HG02840 (cell line): ENCODE measurements at regions not wholly inside any gene's neighbourhood (a gene's known extent, or its start where the extent isn't known, plus 50 kb on each side); places are given as distances from the start of the nearest gene placed in this dataset.

Source experiments
- ATAC-seq: cut with Tn5 transposase; IDR thresholded peaks from one replicate; pipeline ENCODE4 v1.9.1; 2021; ENCODE audit warnings: mild to moderate bottlenecking, moderate library complexity, moderate number of reproducible peaks; ENCODE audit not compliant: unreplicated experiment, low FRiP score

DNA sequence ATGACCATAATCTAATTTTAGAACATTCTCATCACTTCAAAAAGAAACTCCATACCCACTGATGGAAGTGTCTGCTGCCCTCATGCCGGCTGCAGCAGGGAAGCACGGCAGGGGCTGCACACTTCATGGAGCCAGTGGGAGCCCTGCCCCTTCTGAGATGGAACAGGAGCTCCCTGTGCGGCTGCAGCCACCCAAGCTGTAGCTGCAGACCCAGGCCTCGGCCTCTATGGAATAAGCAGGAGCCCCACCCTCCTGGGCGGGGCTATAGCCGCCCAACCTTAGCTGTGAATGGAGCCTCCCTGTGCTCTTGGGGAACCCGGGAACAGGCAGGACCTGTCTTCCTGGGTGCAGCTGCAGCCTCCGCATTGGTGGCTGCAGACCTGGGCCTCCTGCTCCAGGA, 128.5 kb downstream of the NUDT12 start:
- ATAC-seq: no peak

GRCh38 chr5:103433211-103433610, 129.4 kb downstream of the NUDT12 start:
- no peak for ATAC-seq

DNA sequence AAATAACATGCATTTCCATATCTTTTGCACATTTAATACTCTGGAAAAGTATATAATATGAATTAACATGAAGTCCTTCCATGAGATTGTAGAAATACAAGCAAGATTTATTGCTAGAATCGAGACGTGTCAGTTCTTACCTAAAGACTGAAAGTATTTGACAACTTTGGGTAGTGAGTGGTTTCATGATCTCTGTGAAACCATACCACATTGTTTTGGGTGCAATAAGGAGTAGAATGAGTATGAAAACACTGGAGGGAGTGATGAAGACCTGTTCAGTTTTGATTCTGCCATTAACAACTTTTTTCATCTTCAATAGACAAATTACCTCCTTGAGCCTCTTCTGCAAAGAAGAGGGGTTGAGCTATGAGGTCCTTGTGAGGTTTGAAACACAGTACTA, 133.7 kb downstream of the NUDT12 start:
- ATAC-seq: no peak

DNA sequence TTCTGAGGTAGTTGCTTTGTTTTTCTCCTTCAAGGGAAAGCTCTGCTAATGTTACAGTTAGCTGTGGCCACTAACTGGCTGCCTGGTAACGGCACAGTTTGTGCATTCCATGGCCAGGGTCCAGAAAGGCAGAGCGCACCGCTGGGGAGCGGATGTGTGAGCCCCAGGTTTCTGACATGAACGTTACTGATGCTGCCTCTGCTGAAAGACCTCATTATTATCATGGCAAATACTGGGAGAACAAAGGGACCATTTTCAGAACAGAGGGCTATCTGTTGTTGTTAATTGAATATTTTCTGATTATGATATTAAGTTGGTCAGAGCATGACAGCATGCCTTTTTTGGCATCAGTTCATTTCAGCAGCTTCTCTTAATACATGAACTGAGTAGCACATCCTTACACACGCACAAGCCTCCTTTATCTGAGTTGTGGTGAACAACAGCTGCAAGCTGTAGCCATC, 134.1 kb downstream of the NUDT12 start:
- no peak for ATAC-seq

- ATAC-seq: no peak
Measured at GRCh38 chr5:103427326-103427725, 135.3 kb downstream of the NUDT12 start.

DNA sequence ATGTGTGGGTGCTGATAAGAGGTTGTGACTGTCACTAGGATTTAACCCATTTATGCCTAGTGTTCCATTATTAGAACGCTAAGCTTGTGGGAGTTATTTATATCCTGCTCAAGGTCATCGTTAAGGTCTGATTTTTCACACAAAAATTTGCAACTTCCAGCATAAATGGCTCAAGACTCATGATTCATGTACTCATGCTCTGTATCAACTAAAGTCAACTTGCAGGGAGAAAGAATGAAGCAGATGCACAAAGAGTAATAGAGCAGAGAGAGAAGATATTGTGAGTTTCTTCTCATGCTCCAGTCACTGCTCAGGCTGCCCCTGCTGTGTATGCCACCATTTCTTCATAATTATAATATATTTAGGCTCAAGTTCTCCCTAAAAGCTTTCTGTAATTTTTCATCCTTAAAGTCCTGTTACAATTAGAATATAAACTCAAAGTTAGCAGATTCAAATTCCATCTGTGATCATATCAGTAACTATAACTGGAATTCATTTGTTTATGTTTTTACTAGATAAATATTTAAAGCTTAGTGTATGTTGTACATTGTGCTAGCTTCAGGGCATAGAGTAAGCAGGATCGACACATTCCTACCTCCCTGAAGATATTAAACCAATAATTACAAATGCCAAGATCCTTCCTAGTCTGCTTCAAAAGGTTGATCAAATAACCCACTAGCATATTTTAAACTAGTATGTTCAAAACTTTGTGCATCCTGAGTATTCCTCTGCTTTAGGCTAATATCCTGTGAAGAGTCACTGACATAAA, 136.7 kb downstream of the NUDT12 start:
- ATAC-seq: no peak

- no peak for ATAC-seq
Measured at GRCh38 chr5:103424453-103425205, 138.0 kb downstream of the NUDT12 start.

GRCh38 chr5:103424026-103424425, 138.6 kb downstream of the NUDT12 start:
- ATAC-seq: no peak

DNA sequence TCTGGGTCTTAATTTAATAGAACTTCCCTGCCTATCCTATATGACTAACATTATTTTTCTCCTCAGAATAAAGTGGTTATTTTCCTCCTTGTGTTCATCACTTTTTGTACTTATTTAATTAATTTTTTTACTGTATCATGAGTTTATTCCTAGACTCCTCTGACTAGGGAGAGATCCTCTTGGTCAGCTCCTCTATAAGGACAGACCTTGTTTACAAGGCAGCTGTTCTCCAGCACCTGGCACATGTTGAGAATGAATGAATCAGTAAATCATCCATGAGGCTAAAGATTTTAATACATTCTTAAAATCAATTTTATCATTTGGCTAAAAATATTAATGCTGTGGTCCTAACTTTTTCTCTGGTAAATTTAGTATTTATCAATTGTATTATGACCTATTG, 139.8 kb downstream of the NUDT12 start:
- no peak for ATAC-seq

DNA sequence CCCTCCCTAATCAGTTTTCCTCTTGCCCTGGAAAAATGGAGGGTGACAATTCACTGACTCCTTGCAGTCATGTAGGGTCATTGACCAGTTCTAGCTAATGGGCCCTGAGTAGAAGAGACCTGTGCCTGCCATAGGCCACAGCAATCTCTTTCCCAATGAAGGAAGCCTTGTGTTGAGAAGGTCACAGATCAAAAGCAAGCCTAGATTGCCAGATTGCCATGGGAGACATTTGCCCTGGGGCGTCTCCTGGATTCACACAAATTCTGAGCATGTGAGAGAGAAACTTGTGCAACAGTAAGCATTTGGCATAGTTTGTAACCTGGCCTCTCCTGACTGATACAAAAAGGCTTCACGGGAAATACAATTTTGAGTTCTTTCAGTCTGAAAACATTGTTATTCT, 148.0 kb downstream of the NUDT12 start:
- no peak for ATAC-seq

DNA sequence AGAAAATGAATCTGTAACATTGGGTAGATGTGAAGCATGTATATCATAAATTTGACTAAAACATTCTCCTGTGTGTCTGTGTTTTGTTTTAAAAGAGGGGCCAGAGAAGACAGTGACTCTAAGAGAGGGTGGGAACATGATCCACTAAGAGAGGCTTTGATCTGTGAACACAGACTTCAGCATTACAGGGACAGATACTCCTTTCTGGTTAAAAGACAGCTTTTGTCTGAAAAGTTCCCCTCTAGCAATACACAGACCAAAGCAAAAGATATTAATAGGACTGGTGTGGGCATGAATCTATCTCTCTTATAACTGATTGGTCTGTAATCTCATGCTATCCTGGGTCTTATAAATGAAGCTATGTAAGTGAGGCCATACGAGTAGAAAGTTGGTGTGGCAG, 150.9 kb downstream of the NUDT12 start:
- no peak for ATAC-seq

DNA sequence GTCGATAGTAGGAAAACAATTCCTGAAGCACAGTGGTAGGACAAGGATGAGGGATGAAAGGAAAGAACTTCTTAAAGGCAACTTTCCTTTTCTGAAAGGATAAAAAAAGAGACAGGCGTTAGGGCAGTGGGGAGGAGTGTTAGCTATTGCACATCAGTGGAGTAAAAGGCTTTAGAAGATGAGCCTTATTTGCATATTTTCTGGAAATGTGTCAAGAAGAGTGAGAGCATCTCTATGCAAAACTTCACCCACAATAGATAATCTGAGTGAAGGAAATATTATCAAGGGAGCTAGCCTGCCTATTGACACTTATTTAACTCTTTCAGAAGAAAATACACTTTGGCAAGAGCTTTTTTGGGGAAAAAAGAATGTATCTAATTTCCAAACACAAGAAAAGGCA, 151.6 kb downstream of the MACIR start:
- peak; percentile 97 for ATAC-seq

DNA sequence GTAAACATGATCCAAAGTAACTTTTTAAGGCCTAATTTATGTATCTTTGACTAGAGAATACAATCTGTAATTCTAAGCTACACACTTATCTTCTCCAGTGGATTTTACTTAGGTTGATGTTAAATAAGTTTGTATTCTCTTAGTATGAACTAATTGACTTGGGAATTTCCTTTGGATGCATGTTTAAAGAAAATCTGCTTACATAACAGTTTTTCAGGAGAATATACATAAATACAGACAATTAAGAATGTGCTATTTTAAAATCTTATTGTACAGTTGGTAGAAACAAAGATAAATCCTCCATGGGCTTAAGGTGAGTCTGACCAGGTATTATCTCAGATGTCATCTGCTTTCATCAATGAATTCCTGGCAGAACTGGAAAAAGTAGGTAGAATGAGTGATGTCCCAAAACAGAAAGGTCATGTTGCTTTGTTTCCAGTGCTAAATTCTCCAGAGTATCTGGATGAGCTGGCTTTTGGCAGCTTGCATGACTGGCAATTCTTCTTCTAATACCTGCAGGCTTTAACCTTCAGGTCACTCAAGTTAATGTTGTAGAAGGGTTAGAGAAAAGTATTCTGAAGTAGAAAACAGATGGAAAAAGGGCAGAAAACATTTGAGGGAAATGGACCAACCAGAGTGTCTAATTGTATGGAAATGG, 150.6 kb downstream of the MACIR start:
- ATAC-seq: no peak

- ATAC-seq: no peak
Measured at GRCh38 chr5:103408408-103408807, 149.8 kb downstream of the MACIR start.

DNA sequence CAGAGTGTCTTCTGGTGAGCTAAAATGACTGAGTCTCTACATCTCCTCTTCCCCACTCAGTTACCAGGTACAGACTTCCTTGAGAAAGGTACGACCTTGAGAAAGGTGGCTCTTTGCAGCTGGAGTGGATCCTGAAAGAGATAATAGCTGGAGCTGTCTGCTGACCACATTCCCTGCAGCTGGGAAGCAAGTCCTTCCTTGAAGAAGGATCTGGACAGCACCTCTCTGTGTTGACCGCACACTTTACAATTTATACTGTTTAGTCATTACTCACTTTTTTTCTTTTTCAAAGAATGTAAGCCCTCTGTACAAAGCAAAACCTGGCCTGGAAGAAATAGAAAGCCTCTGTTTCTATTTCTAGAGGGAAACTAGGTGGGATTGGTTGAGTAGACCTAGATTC, 148.8 kb downstream of the MACIR start:
- no peak for ATAC-seq

DNA sequence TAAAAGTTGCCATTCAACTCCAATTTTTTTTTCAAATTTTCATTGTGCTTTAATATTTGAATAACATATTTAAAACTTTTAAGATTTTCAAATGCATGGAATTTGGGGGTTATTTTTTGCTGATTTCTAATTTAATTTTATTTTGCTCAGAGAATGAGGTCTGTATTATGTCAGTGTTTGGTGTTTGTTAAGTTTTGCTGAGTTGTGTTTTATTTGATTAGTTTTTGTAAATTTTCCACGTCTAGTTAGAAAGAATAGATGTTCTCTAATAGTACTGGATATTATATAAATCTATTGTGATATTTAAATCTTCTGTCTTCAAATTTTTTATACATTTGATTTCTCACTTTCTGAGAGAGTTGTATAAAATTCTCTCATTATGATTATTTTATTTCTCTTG, 145.9 kb downstream of the MACIR start:
- ATAC-seq: no peak

DNA sequence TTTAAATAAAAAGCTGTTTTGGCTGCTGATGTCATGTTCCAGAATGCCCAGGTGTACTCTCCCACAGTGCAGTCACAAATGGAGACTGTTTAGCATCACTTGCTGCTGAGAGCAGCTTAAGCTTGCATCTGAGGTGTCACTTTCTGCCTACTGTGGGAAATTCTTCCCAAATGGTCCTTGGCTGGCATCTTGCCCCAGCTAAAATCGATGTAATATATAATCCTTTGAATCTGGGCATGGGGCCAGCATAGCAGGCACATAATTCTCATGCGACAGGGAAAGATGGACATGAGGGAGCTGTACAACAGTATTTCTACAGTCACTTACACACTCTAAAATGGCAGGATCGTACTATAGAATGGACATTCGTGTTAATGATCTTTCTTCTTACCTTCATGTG, 144.3 kb downstream of the MACIR start:
- no peak for ATAC-seq

GRCh38 chr5:103397739-103398581, 139.4 kb downstream of the MACIR start:
- no peak for ATAC-seq

DNA sequence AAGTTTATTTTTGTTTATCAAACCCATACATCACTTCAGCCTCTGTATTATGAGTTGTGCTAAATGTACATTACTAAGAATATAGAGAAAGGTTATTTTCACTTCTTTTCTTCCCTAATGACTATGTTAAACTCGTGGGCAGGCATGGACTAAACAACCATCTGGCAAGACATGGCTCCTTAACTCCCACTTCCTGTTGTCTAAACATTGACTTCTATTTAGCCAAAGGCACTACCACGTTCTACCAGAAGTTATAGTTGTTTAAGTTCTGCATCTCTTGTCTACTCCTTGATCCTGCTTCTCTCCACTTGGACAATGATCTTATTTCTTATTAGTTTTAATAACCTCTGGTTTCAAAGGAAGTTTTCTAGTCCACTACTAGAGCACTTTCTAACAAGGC, 136.1 kb downstream of the MACIR start:
- ATAC-seq: no peak

DNA sequence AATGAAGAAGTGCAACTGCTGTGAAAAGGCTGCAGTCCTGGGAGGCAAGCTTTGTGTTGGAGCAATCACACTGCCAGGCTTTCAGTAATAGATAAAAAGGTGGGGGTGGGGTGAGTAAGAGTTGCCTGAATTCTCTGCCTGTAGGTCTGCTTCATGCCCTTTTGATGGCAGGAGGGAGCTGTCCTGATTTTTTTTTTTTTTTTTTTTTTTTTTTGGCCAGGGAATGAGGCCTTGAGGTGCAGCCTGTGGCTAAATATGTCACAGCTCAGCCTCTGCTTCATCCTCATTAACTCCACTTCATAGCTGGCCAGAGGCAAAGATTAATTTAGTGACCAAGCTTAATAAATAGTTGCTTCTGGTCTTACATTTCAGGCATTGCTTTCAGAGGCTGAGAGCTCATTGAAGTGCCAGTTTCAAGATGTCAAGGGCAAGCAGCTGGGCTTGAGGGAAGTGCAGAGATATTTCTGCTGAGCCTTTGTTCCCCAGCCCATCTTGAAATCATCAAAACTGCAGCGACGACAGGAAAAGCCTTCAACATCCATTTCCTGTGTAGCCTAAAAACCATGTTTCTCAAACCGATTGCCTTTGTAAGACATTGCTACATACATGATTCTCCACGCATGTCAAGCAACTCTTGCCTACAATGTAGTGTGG, 134.7 kb downstream of the MACIR start:
- no peak for ATAC-seq
